Hematopoietic multipotent progenitor cell (in vitro differentiated cells): ENCODE measurements at regions not wholly inside any gene's neighbourhood (a gene's known extent, or its start where the extent isn't known, plus 50 kb on each side); places are given as distances from the start of the nearest gene placed in this dataset.
A peak's percentile ranks its signal among the peaks of the same experiment; 100 is the strongest.

Experiments
- DNase-seq, 3 donors: peaks; one replicate each; pipeline ENCODE4 v3.0.0-alpha.2; 2011 to 2015; ENCODE audit warnings: low read depth in 2 of 3, low spot score in 2 of 3

DNA sequence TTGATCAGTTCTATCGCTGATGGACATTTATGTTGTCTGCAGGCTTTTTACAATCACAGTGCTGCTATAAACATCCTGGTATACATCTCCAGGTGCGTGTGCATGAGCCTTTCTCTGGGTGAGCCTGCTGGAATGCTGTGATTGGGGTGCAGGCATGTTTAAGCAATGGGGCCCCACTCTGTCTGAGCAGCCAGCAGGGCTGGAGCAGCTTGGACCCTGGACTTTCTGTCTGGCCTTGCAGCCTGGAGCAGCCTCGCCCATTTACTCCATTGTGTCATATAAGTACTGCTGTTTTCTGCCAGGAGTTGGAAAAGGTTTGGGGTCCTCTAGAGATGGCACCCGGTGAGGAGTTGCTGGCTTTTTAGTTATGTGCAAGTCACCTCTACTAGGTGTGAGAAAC lies 199.0 kb downstream of the KIF26A start:
- no peak for DNase-seq

DNA sequence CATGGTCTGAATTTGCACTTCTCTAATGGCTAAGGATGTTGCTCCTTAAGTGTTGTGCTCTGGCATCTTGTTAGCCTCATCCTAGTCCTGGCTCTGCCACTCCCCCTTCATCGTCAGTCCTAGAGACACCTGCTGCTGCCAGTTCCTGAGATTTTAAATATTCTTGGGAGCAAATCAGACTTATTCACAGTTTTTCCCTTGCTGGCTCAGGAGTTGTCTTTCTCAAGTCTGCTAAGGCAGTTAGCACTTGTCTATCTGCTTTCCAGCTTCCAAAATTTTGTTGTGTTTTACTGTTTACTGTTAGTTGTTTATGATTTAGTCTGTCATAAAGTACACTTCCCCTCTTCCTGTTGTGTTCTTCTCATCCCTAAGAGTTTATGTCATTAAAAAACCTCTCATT lies 201.0 kb downstream of the KIF26A start:
- no peak for DNase-seq

DNA sequence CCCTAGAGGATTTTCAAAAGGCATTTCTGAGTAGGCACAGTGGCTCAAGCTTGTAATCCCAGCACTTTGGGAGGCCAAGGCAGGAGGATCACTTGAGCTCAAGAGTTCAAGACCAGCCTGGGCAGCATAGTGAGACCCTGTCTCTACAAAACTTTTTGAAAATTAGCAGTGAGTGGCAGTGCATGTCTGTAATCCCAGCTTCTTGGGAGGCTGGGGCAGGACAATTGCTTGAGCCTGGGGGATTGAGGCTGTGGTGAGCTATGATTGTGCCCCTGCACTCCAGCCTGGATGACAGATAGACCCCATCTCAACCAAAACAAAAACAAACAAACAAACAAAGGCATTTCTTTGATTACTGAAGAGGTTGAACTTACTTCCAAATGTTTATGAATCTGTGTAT lies 201.4 kb downstream of the KIF26A start:
- no peak for DNase-seq

DNA sequence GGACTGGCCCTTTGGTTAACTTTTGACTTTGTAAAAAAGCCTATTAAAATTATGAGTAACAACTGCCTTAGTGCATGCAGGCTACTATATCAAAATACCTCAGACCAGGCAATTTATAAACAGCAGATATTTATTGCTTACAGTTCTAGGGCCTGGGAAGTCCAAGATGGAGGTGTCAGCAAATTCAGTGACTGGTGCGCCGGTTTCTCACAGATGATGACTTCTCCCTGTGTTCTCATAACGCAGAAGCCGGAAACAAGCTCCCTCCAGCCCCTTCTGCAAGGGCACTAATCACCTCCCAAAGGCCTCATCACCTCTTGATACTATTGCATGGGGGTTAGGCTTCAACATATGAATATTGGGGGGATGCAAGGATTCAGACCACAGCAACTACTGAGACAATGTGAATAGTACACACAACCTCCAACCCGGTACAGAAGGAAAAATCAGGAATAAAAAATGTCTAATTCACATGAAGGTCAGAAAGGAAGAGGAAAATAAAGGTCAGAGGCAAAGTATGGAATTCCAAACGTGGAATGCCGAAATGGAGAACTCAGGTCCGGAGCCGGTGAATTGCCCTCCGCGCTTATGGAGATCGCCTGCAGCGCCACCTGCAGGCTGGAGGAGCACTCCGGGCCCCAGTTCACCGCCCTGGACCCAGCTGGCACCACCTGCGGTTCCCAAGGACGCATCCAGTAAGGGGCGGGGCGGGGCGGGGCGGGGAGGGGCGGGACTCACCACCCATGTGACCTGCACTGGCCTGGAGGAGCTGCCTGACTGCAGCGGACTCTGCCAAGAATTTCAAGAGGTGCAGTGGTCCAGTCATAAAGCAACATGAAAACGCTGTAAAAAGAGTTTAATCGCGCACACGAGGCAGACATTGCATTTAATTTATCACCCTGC lies 203.4 kb downstream of the KIF26A start:
- DNase-seq = peak in 2 of 3 donors; percentile 25 to 48

DNA sequence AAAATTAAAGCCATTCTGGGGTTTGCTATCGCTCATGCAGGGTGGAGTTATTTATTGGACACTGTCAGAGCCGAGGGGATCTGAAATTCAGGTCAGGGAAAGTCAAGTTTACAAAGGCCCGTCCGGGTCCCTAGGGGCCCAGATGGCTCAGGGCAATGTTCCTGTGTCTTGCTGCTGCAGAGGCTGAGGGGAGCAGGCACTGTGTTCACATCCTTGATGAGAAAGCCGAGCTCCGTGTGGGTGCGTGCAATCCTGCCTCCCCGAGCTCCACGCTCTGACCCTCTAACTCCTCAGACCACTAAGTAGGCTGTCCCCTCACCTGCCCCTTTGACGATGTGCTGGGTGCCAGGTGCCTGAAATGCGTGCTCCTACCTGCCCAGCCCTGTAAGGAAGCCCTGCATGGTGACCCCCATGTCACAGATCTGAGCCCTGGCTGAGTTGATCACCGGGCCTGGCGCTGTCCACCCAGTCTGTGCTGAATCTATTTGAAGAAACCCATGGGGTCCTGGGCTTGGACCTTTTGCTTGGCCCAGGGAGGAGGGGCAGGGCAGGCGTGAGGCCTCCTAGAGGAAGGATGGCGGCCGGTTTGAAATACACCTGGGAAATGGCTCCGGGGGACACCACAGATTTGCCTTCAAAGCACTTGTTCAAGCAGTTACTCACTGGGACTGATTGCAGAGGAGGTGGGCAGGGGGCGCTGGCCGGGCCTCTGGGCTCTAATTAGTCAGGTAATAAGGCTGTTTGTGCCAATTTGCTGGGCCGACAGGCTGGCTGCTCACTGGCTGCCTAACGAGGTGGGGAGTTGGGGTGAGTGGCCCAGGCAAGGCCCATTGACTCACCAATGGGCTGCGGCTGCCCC lies 204.3 kb downstream of the KIF26A start:
- no peak for DNase-seq

DNA sequence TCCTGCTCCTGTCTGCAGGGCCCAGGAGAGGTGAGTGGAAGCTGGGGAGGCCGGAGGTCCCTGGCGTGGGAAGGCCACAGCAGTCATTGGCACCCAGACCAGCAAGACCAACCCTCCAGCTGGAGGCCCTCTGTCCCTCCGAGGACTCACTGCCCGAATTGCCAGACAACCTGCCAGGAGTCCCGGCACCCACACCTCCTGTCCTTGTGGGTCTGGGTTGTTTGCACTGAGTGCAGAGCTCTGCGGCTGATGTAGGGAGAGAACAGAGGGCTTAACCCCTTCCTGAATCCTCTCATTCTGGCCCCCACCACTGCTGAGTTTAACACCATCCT lies 204.9 kb downstream of the KIF26A start:
- no peak for DNase-seq

DNA sequence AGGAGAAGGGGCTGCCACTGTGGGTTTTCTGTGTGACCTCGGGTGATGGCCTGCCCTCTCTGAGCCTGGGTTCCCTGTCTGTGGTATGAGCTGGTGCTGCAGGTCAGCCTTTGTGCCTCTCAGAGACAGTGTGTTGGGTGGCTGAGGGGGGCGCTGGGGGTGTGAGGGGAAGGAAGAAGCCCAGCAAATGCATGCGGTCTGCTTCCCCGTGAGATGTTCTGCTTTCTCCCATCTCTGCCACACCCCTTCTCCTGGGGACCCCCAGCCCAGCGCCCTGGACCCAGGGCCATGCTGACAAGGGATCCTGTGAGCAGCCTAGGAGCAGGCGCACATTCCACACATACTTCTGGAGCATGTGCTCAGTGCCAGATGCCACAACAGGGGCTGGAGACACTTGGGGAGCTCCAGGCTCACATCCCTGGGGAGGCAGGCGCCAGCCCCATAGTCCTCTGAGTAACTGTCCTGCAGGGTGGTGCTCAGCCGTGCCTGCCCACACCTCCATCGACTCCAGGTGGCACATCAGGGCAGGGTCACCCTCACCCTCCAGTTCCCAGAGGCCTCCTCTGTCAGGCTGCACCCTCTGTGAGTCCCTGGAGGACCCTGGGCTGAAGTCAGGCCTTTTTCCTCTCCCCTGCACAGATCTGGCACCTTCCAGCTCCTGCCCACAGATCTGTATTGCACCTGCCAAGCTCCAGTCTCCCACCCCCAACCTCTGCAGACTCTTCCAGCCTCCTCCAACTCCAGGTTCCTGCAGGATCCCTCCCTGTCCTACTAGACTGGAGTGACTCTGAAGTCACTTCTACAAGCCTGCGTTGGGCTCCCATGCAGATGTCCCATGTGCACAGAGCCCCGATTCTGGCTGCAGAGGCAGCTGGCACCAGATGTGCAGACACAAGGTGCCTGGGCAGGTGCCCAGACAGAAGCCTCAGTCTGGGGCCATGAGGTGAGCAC lies 205.6 kb downstream of the KIF26A start:
- DNase-seq = no peak

DNA sequence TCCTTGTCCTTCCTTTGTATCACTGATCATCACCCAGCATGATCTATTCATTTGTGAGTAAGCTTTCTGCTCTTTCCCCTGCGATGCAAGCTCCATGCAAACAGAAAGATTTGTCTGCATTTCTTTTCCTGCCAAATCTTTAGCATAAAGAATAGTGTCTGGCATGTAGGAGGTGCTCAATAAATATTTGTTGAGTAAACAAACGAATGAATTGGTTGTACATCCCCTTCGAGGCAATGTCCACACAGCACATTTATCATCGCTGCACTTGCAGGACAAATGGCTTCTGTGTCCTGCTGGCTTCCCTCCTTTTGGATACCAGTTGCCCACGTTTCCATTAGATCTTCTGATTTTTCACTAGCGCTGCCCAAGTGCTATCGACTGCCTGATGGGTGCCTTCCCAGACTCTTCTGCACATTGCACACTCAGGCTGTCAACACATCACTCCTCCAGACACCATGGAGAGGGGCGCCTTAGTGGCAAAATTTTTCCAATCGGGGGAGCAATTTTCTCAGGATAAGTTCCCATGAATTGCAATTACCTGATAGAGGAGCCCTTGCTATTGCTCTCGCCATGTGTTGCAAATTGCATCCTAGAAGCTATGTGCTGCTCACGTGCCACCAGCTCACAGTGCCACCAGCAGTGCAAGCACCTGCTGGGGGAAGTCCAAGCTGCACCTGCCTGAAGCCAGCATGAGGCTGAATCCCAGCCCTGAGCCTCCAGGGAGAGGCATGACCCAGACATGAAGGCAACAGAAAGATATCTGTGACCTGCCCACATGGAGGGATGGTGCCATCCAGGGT lies 206.6 kb downstream of the KIF26A start:
- no peak for DNase-seq

DNA sequence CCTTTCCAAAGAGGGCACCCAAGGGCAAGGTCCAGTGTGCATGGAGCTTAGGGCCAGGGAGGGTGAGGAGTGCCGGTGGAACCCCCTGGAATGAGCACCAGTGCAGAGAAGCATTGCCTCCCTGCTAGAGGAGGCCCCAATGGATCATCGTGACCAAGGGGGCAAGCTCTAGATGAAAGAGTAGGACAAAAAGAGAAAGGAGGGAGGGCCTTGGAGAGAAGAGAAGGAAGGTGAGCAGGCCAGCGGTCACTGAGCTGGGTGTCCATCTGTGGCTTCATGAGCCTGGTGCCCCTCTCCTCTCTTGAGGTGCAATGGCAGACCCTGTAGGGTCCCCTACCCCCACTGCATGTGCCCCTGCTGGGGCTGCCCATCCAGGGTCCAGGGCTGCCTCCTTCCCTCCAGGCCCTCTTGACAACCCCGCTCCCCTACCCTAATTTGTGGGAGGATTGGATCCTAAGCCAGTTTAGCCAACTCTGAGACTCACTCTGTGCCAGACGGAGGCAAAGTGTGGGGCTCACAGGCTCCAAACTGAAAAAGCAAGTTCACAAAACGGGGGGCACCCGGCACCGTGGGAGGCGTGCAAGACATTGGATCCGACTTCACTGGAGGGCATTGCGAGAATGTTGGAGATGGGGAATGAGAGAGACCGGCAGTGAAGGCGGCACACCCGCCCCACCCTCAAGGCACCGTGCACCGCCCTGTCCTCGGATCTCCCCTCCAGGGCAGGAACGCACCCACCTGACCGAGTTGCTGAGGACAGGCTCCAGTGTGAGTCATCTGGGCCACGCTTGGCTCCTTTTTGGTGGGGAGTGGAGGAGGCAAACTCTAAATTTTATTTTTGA lies 207.5 kb downstream of the KIF26A start:
- DNase-seq = no peak

DNA sequence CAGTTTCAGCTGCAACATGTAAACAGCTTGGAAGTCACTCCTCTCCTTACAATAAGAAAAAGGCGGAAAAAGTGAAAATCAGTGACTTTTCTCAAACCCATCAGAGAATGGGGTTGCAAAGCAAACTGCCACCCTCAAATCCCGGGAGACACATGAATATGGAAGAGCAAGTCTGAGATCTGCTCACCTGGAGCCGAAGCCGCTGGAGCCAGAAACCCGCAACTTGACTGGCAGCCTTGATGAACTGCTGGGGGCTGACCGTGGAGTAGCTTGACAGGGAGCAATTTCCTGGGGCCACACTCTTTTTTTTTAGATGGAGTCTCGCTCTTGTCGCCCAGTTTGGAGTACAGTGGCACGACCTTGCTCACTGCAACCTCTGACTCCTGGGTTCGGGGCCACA lies 208.2 kb downstream of the KIF26A start:
- no peak for DNase-seq

DNA sequence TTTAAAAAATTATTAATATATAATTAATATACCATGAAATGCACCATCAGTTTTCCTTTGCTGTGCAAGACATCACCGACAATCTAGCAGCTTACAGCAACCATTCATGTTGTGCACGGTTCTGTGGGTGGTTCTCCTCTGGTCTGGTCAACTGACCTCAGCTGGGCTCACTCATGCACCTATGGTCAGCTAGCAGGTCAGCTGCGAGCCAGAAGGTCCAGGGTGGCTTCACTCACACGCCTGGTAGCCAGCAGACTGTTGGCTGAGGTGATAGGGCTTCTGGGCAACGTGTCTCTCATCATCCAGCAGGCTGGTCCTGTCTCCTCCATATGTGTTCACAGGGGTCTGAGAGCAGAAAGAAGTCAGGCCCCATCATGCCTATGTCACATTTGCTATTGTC lies 210.4 kb downstream of the KIF26A start:
- no peak for DNase-seq

DNA sequence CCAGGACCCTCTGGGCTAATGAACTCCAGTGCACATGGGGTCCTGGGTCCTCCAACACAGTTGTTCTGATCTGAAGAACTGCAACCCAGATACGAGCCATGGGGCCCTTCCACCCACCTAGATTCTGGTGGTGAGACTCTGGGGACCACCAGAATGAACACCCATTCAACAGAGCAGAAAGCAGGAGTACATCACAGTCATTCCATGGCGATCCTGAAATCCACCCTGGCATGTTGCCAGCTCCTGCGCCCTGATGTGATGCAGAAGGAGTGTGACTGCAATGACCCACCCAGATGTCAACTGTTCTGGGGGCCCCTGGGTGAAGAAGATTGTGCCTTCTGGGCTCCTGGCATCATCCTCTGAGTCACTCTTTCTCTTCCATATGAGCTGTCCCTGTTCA lies 211.6 kb downstream of the KIF26A start:
- DNase-seq = no peak

DNA sequence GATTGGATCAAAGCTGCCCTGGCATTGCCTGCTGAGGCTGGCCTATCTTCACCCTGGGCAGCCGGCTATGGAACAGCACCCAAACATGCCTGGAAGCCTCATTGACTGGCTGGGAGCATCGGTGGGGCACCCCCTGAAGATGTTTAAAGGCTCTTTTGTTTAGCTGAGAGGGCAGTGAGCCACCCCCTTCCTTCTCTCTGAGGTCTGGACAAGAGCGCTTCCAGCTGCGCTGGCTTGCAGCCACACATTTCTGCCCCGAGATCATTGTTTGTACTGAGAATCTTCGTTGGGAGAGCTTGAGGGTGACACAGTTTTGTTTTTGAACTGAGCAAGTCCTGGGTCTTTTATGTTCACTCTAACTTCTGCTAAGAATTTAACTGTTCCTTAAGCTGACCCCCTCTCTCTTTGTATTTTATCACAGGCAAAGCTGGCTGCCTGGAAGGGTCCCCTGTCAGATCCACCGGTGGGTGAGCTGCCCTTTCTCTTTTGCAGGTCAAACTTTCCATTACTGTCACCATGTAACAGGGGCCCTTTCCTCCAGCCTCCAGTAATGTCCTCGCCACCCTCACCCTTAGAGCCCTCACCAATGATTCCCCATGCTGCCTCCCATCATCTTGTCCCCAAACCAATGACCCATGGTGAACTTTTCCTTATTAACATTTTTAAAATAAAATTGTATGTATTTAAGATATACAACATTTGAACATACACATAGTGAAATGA lies 212.2 kb downstream of the KIF26A start:
- no peak for DNase-seq

DNA sequence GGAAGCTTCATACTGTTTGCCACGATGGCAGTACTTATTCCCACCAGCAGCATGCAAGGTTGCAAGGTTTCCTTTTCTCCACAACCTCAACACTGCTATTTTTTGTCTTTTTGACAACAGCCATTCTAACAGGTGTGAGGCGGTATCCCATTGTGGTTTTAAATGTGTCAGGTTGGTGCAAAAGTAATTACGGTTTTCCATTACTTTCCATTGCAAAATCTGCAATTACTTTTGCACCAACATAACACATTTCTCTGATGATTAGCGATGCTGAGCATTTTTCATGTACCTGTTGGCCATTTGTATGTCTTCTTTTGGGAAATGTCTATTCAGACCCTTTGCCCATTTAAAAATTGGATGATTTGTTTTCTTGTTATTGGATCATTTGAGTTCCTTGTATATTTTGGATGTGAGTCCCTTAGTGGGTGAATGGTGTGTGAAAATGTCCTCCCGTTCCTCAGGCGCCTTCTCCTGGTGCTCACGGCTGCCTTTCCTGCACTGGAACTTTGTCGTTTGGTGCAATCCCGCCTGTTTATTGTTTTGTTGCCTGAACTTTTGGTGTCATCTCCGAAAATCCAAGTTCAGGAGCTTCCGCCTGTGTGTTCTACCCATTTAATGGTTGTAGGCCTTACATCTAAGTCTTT lies 213.6 kb downstream of the KIF26A start:
- DNase-seq = no peak

DNA sequence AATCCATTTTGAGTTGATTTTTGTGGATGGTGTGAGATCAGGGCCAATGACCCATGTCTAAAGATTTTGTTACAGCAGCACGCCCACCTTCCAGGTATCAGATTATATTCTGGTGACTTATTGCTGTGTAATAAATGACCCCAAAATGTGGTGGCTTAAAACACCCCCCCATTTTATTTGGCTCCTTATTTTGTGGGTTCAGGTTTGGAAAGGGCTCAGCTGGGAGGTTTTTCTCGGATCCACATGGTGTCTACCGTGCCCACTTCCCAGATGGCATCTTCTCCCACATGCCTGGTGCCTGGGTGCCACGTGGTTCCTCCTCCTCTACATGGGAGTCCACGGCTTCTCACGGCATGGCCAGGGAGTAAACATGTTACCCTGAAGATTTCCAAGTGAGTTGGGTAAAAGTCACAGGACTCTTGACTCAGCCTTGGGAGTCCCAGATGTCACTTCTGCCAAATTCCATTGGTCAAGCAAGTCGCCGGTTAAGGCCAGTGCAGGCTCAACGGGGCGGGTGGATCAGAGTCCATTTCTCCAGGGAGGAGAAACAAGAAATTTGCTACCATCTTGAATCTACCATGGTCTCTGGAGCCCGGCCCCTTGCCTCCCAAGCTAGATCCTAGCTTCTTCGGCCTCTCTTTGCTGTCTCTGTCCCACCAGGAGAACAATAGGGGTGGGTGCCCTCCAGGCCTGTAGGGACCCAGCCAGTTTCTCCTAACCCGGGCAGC lies 214.3 kb downstream of the KIF26A start:
- DNase-seq = no peak

DNA sequence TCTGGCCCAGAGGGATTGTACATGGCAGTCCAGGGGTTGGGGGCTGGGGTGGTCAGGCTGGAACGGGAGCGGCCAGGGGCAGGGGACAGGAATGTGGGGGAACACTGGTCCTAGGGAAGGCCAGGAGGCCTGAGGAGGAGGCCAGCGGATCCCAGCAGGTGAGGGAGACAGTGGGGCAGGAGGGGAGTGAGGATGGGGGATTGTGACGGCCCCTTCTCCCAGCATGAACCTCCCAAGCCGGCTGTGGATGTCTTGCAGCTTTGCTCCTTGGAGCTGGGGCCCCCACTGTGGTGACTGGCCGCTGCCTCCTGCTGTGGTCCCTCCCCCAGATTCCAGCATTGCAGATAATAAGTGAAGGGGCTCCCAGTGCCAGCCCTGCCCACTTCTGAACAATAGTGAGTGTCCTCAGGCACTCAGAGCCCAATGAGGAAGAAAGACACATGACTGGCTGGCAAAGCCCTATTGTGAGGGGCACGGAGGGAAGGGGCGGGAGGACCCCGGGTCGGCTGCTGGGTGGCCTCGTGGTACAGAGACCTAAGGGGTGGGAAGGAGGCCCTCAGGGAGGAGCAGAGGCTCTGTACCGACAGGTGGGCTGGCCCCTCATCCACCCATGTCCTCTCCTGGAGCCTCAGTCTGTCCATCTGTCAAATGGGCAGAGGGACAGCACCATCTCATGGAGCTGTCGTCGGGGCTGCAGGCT lies 215.0 kb downstream of the KIF26A start:
- no peak for DNase-seq
